Erythroblast (primary cell): ENCODE measurements at regions not wholly inside any gene's neighbourhood (a gene's known extent, or its start where the extent isn't known, plus 50 kb on each side); places are given as distances from the start of the nearest gene placed in this dataset.

Source experiments
- GATA1 ChIP-seq: IDR thresholded peaks from 2 replicates; pipeline ENCODE4 v1.6.1; 2011; ENCODE audit warnings: low read depth, mild to moderate bottlenecking, control low read depth, low read length, moderate library complexity
- POLR2A ChIP-seq: IDR thresholded peaks from 2 replicates; pipeline ENCODE4 v1.6.1; 2011; ENCODE audit warnings: mild to moderate bottlenecking, low read length

- TF ChIP-seq POLR2A, result no peak
- no peak for TF ChIP-seq GATA1
Observed at GRCh38 chr11:91247009-91247735, 977.4 kb upstream of the FAT3 start.
